NCI-H226 (cell line): ENCODE measurements at regions not wholly inside any gene's neighbourhood (a gene's known extent, or its start where the extent isn't known, plus 50 kb on each side); places are given as distances from the start of the nearest gene placed in this dataset.

Experiments used
- DNase-seq: peaks from one replicate; pipeline ENCODE4 v3.0.0-alpha.2; 2015

DNA sequence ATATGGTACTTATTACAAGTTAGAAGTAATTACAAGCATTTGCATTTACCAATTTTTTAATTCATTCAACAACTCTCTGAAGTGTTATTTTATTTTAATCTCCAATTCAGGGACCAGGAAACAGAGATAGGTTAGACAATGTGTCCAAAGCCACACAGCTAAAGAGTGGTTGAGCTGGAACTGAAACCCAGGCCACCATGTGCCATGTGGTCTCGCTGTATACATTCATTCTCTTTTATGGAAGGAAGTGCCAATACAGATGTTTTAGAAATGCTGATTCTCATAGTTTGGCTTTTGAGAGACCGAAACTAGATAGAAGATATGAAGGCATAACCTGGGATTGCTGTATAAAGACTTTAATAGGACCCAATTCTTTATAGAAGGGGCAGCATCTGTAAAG, 684.6 kb upstream of the ID2 start:
- no peak for DNase-seq

- DNase-seq: no peak
These were observed 682.0 kb upstream of the ID2 start for GRCh38 chr2:7999683-8000476.

- DNase-seq: no peak
These were observed 681.0 kb upstream of the ID2 start for GRCh38 chr2:8000870-8001269.

GRCh38 chr2:8002765-8003393, 679.0 kb upstream of the ID2 start:
- no peak for DNase-seq

DNA sequence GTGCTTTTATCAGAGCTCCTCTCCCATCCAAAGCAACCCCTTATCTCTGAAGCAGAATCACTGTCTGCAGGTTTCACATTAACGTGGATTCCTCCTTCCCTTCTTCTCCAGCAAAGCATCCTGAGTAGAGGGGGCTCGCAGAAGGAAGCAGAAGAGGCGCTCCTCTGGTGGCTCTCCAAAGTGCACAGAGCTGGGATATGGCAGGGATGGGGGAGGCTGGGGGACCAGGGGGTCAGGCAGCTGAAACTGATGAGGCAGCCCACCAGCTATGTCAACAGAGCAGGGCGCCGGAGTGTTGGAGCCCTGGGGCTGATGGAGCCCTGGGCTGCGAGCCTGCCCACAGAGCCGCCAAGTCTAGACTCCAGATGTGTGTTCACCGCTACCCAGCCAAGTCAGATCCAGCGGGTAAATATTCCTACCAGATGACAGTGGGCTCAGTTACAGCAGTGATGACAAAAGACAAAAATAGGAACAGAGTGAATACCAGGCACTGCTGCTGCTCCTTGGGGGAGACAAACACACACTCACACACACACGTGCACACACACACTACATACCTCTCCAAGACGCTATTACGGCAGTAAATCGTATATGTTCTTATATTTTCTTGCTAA, 678.3 kb upstream of the ID2 start:
- DNase-seq: no peak

DNA sequence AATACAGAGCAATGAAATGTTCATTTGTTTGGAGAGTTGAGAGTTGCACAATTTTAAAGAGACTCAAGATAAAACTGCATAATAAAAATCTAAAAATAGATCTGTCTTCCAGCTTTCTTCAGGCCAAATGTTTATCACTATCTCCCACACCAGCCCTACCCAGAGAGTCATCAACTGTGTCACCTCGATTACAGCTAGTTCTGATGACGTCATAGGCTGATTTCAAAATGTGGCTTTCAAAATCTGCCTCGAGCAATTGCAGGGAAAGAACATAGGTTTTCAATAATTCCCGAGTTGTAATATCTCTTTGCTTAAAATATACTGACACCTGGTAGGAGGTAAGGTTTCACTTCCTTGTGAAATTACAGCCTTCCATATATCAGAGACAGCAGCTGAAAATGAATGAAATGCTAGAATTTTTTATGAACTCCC, 677.6 kb upstream of the ID2 start:
- peak; percentile 57 for DNase-seq

GRCh38 chr2:8006181-8006580, 675.7 kb upstream of the ID2 start:
- DNase-seq: no peak

GRCh38 chr2:8006626-8007025, 675.2 kb upstream of the ID2 start:
- DNase-seq: peak; percentile 25

GRCh38 chr2:8009010-8009597, 672.8 kb upstream of the ID2 start:
- peak; percentile 37 for DNase-seq

DNA sequence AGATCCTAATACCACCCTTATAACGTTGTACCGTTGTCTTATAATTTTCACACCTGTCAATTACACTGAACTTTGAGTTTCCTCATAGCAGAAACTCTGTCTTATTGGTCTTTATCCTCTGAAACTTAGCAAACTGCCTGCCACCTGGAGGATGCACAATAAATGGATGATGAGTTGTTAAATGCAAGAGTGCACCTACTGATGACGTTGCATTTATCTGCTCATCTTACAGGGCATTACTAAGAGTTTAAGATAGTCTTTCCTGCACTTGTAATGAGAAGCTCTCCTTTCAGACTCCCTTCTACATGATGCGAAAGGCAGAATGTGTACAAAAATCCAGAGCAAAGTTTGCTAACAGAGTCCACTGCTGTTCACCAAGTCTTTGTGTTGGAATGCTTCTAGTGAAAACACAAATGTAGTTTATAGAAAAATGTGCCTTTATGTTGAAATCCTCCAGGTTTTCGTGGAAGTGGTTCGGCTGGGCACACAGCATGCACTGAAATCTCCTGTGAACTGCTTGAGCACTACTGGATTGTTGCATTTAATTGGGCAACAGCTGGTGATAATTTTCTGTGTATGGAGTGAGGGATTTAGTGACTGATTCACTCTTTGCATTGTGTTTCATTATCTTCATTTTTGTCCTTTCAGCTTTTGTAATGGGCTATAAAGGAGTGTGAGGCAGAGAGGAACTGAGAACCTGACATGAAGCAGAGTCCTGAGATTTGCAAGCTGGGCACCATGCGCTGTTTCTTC, 665.8 kb upstream of the ID2 start:
- DNase-seq: no peak

GRCh38 chr2:8016688-8017087, 665.2 kb upstream of the ID2 start:
- DNase-seq: no peak

DNA sequence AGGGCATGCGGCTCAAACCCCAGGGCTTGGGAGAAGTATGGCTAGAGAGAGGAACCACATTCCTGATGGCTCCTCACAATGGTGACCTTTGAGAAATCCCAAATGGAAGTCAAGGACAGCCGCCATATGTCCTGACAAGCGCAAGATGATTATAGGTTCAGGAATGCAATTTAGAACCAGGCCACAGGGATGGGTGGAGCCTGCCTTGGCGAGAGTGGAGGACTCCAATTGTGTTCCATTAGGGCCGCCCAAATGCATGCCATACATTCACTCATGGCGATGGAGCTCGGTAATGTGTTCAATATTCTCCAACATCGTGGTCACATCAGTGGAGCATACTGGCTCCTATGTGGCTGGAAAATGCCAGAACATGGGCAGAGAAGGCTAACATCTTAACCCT, 662.9 kb upstream of the ID2 start:
- no peak for DNase-seq

- no peak for DNase-seq
These were observed 661.9 kb upstream of the ID2 start for GRCh38 chr2:8019934-8020333.

DNA sequence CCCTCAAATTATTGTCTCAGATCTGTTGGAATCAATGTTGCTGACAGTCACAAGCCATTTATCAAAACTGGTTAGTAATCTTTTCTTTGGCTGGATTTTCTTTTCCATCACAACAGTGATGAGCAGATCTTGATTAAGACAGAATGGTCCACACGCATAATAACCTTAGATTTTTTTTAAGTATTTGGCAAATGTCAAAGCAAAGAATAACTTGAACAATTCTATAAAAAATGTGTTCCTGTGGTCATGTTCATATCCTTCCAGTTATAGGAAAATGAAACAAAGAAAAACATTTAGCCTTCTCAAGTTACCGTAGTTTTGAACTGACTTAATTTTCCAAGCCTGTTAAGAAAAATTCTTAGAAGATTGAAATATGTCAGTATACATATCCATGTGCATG, 659.9 kb upstream of the ID2 start:
- no peak for DNase-seq

DNA sequence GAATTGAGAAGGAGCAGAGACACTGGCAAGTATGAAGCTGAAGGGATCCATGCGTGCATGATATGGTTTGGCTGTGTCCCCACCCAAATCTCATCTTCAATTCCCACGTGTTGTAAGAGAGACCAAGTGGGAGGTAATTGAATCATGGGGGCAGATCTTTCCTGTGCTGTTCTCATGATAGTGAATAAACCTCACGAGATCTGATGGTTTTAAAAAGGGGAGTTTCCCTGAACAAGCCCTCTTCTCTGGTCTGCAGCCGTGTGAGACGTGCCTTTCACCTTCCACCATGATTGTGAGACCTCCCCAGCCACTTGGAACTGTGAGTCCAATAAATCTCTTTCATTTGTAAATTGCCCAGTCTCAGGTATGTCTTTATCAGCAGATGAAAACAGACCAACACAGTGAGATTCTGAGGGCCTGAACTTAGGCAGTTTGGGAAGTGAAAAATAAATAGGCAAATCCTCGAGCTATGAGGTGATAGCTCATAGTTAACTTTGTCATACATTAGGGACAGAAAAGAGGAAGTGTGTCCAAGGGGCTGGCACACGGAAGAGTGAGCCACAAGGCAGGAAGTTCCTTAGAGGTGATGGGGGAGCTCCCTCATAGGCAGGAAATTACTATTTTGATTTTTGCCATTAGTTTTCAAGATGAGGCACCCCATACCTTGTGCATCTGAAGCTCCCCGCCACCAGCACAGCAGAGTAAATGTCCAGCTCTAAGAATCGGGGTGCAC, 658.8 kb upstream of the ID2 start:
- DNase-seq: no peak

DNA sequence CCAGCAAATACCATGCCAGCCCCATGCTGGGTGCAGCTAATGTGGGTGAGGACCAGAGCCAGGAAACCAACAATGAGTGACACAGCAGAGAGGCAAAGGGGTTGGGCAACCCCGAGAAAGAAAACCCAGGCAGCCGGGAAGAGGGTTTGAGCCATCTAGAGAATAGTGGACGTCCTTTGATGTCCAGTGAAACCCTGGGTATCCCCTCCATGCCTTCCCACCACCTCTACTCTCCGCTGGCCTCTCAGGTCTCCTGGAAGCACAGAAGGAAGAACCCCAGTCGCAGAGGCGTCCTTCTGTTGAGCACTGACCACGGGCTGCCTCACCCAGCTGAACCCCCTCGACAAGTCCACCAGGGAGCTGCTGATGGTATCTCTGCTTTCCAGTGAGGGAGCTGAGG, 657.4 kb upstream of the ID2 start:
- DNase-seq: no peak

GRCh38 chr2:8026381-8026780, 655.5 kb upstream of the ID2 start:
- DNase-seq: no peak

GRCh38 chr2:8027387-8027786, 654.5 kb upstream of the ID2 start:
- no peak for DNase-seq

- no peak for DNase-seq
These were observed 653.8 kb upstream of the ID2 start for GRCh38 chr2:8028036-8028435.

DNA sequence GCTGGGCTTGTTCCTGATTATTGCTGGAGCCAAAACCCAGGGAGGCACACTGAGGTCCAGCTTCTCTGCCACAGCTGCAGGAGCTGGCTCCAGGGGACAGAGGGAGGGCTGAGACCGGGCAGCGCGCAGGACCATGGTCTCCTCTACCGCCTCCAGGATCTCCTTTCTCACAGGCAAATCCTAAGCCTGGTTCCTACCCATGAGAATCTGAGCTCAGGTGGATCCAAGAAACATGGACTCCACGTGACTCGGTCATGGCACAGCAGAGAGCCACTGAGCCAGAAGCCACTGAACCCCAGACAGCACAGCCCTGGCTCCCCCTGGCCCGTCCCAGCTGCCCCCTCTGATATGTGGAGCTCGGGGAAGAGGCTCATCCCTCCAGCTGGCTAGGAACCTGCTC, 653.4 kb upstream of the ID2 start:
- DNase-seq: no peak

- DNase-seq: no peak
These were observed 652.9 kb upstream of the ID2 start for GRCh38 chr2:8028981-8029380.

- no peak for DNase-seq
These were observed 651.1 kb upstream of the ID2 start for GRCh38 chr2:8030573-8031303.
